Endothelial cell of umbilical vein (primary cell): ENCODE measurements at regions not wholly inside any gene's neighbourhood (a gene's known extent, or its start where the extent isn't known, plus 50 kb on each side); places are given as distances from the start of the nearest gene placed in this dataset.

Source experiments
- BruUV-seq: library from RNA; stranded (reverse); fragments of 400-500 nt; replicated peaks from 2 replicates; lab custom pipeline; 2021; lab: Mats Ljungman, UMichigan
- CTCF ChIA-PET: fragments of 300-600, 350-600 bp; sonication (Branson Sonifier 250); formaldehyde crosslinking; loops from one replicate; lab custom pipeline; 2021; ENCODE audit warnings: antibody characterized with exemption, inconsistent platforms; lab: Charles Lee
- POLR2A ChIA-PET: fragments of 300-600, 350-600 bp; sonication (Branson Sonifier 250); formaldehyde crosslinking; loops from one replicate; lab custom pipeline; 2021; ENCODE audit warnings: antibody characterized with exemption, inconsistent platforms; lab: Charles Lee
- DNase-seq: peaks from one replicate; pipeline ENCODE4 v3.0.0-alpha.2; 2011; ENCODE audit warnings: low read depth, low spot score
- FAIRE-seq: peaks from 2 replicates; lab custom pipeline; 2011; peaks lifted over from hg19 to GRCh38; lab: Jason Lieb, UNC
- H2AFZ ChIP-seq: 2 replicates; pipeline ENCODE4 v1.6.0; 2012; ENCODE audit warnings: low read depth, low read length, control low read depth, inconsistent platforms
- H3K27ac ChIP-seq: 2 replicates; pipeline ENCODE4 v1.5.1; 2011; ENCODE audit warnings: low read depth, mild to moderate bottlenecking, control low read depth, low read length, moderate library complexity; ENCODE audit not compliant: insufficient read depth
- H3K27me3 ChIP-seq, 2 experiments: 2 replicates each; pipeline versions ENCODE4 v1.6.0 to v1.6.1; 2011; ENCODE audit warnings: low read length in 2 of 2, mixed read lengths in 1 of 2; ENCODE audit not compliant: control insufficient read depth in 2 of 2, insufficient read depth in 2 of 2
- H3K36me3 ChIP-seq, 2 experiments: 2 replicates in 1 of 2; 3 replicates in 1 of 2; pipeline ENCODE4 v1.5.1; 2011; ENCODE audit warnings: low read length in 2 of 2, mild to moderate bottlenecking in 1 of 2, moderate library complexity in 1 of 2; ENCODE audit not compliant: control insufficient read depth in 2 of 2, insufficient read depth in 2 of 2; ENCODE audit errors: extremely low read depth in 1 of 2
- H3K4me1 ChIP-seq: 3 replicates; pipeline ENCODE4 v1.5.1; 2011; ENCODE audit warnings: mild to moderate bottlenecking, low read length; ENCODE audit not compliant: control insufficient read depth, insufficient read depth; ENCODE audit errors: extremely low read depth
- H3K4me2 ChIP-seq: 2 replicates; pipeline ENCODE4 v1.6.1; 2011; ENCODE audit warnings: low read length, control low read depth, mixed read lengths; ENCODE audit not compliant: insufficient read depth
- H3K4me3 ChIP-seq, 3 experiments: fragments of 200-600 bp in 1 of 3; sonication (generic), shearing (Covaris generic) in 1 of 3; replicated peaks in 1 of 3; 2 replicates each; pipeline ENCODE4 v1.5.1; 2011 to 2016; ENCODE audit warnings: control low read depth in 3 of 3, low read length in 3 of 3, mild to moderate bottlenecking in 2 of 3, inconsistent platforms in 1 of 3, low read depth in 1 of 3, moderate library complexity in 1 of 3; ENCODE audit not compliant: insufficient read depth in 1 of 3
- H3K79me2 ChIP-seq: 2 replicates; pipeline ENCODE4 v1.6.0; 2012; ENCODE audit warnings: low read length, inconsistent platforms; ENCODE audit not compliant: control insufficient read depth, insufficient read depth
- H3K9ac ChIP-seq: replicated peaks from 2 replicates; pipeline ENCODE3; 2011; ENCODE audit warnings: low read length, control low read depth; ENCODE audit not compliant: insufficient read depth; ENCODE audit errors: extremely low read depth
- H3K9me1 ChIP-seq: replicated peaks from 3 replicates; pipeline ENCODE4 v1.6.0; 2011; ENCODE audit warnings: mild to moderate bottlenecking, low read length; ENCODE audit not compliant: control insufficient read depth, insufficient read depth; ENCODE audit errors: extremely low read depth
- H3K9me3 ChIP-seq: replicated peaks from 2 replicates; pipeline ENCODE4 v1.5.1; 2012; ENCODE audit warnings: low read length, inconsistent platforms; ENCODE audit not compliant: control insufficient read depth, insufficient read depth
- H4K20me1 ChIP-seq: replicated peaks from 2 replicates; pipeline ENCODE3; 2011; ENCODE audit warnings: mild to moderate bottlenecking, low read length; ENCODE audit not compliant: control insufficient read depth, insufficient read depth; ENCODE audit errors: extremely low read depth
- EZH2 ChIP-seq: IDR thresholded peaks from 2 replicates; pipeline ENCODE4 v1.6.1; 2012; ENCODE audit warnings: borderline replicate concordance, low read depth, mild to moderate bottlenecking, moderate library complexity, low read length, inconsistent platforms; ENCODE audit not compliant: severe bottlenecking
- FOS ChIP-seq: IDR thresholded peaks from 2 replicates; pipeline ENCODE4 v1.6.1; 2011; ENCODE audit warnings: mild to moderate bottlenecking, low read length, moderate library complexity, borderline replicate concordance; ENCODE audit not compliant: insufficient read depth
- GATA2 ChIP-seq: IDR thresholded peaks from 2 replicates; pipeline ENCODE4 v1.7.0; 2011; ENCODE audit warnings: low read depth, mild to moderate bottlenecking, moderate library complexity, mixed read lengths, low read length; ENCODE audit not compliant: insufficient read length, insufficient read depth
- JUN ChIP-seq: IDR thresholded peaks from 2 replicates; pipeline ENCODE4 v1.6.1; 2011; ENCODE audit warnings: borderline replicate concordance, low read depth; ENCODE audit not compliant: insufficient read length, insufficient read depth
- MAX ChIP-seq: IDR thresholded peaks from 2 replicates; pipeline ENCODE4 v1.6.1; 2011; ENCODE audit not compliant: insufficient read depth, insufficient read length
- MYC ChIP-seq: IDR thresholded peaks from one replicate; pipeline ENCODE4 v1.6.1; 2011; ENCODE audit warnings: mild to moderate bottlenecking, low read depth, low read length
- POLR2A ChIP-seq: IDR thresholded peaks from 2 replicates; pipeline ENCODE4 v1.6.1; 2012; ENCODE audit warnings: low read depth, mild to moderate bottlenecking, control low read depth, low read length
- POLR2AphosphoS5 ChIP-seq: IDR thresholded peaks from 2 replicates; pipeline ENCODE4 v1.6.1; 2012; ENCODE audit warnings: low read depth, mild to moderate bottlenecking, control low read depth, low read length, moderate library complexity; ENCODE audit not compliant: insufficient read depth
- dilution Hi-C: fragments of 300-500 bp; cut with MboI; formaldehyde crosslinking; loops from one replicate; pipeline ENCODE4 v1.15.0; 2019; ENCODE audit warnings: low sequenced_read_pairs; ENCODE audit not compliant: extremely low pct_ligation_motif_present
- intact Hi-C: fragments of 100-400 bp; cut with micrococcal nuclease; formaldehyde crosslinking; loops from one replicate; pipeline ENCODE4 v1.10.0; 2022
- TF ChIP-seq, protein P1 (sequence below), 2 donors: IDR thresholded peaks; 1 replicate in 1 of 2; 2 replicates in 1 of 2; pipeline ENCODE4 v1.5.1; 2011; ENCODE audit warnings: low read length in 2 of 2, mild to moderate bottlenecking in 2 of 2, moderate library complexity in 2 of 2, control low read depth in 1 of 2, inconsistent platforms in 1 of 2, low read depth in 1 of 2; ENCODE audit not compliant: insufficient read depth in 1 of 2; ENCODE audit errors: extremely low read depth in 1 of 2

DNA sequence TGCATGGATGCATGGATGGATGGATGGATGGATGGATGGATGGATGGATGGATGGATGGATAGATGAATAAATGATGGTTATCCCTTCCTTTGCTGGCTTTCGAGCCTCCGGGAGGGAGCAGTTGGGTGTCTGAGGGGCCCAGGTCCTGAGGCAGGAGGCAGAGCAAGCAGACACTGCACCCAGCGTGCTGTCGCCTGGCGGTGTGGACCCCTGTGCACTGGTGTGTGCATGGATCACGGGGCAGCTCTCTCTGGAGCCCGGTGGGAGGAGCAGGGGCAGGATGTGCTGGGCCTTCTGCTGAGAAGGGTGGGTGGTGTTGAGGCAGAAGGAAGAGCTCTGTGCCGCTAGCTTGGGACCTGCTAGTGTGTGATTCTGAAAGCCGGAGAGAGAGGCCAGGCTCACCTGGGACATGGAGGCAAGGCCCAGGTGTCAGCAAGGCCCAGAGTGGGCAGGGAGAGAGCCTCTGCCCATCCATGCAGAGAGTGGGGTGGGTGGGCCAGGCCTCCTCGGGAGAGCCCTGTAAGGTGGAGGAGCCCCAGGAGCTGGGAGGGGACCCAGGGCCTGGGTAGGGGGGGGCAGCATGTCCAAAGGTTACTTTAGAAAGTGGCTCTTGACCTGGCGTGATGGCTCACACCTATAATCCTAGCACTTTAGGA, 254.4 kb downstream of the BRD1 start:
- FAIRE-seq = no peak
- H3K9me3 ChIP-seq = peaks cover 1% of the 10 kb centered on the region

More for the DNA sequence above, 254.4 kb downstream of the BRD1 start:
- Histone ChIP-seq H4K20me1 (no peaks in the 10 kb centered on the region), H3K27me3 (no peaks in the 10 kb centered on the region), H3K4me2 (no peak overlapping the region), H3K4me3 (no peak overlapping the region), H3K9ac (no peak overlapping the region), H3K4me1 (no peaks in the 10 kb centered on the region), H3K9me1 (no peaks in the 10 kb centered on the region), H2AFZ (no peak overlapping the region), H3K27ac (no peak overlapping the region), H3K36me3 (no peaks in the 10 kb centered on the region), H3K79me2 (no peaks in the 10 kb centered on the region)
- dilution Hi-C loops (no loop called here), intact Hi-C loops (no loop called here)
- CTCF ChIA-PET = no interaction called here
- no peak for DNase-seq
- no TSS peak for BruUV-seq
- TF ChIP-seq POLR2AphosphoS5 (no peak), FOS (no peak), JUN (no peak), POLR2A (no peak), GATA2 (no peak), EZH2 (no peak), MAX (no peak), MYC (no peak)
- TF ChIP-seq, protein P1, sequence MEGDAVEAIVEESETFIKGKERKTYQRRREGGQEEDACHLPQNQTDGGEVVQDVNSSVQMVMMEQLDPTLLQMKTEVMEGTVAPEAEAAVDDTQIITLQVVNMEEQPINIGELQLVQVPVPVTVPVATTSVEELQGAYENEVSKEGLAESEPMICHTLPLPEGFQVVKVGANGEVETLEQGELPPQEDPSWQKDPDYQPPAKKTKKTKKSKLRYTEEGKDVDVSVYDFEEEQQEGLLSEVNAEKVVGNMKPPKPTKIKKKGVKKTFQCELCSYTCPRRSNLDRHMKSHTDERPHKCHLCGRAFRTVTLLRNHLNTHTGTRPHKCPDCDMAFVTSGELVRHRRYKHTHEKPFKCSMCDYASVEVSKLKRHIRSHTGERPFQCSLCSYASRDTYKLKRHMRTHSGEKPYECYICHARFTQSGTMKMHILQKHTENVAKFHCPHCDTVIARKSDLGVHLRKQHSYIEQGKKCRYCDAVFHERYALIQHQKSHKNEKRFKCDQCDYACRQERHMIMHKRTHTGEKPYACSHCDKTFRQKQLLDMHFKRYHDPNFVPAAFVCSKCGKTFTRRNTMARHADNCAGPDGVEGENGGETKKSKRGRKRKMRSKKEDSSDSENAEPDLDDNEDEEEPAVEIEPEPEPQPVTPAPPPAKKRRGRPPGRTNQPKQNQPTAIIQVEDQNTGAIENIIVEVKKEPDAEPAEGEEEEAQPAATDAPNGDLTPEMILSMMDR (IDR thresholded peaks at IDR 0.05; ENCODE audit: extremely low read depth in 1 of 2, insufficient read depth in 1 of 2, low read depth in 1 of 2, low read length in 2 of 2) = no peak
- POLR2A ChIA-PET = no interaction called here
